Fibroblast of peridontal ligament (primary cell): ENCODE measurements at regions not wholly inside any gene's neighbourhood (a gene's known extent, or its start where the extent isn't known, plus 50 kb on each side); places are given as distances from the start of the nearest gene placed in this dataset.

Experiments used
- DNase-seq: peaks from one replicate; pipeline ENCODE4 v3.0.0-alpha.2; 2010; ENCODE audit errors: extremely low read depth

DNA sequence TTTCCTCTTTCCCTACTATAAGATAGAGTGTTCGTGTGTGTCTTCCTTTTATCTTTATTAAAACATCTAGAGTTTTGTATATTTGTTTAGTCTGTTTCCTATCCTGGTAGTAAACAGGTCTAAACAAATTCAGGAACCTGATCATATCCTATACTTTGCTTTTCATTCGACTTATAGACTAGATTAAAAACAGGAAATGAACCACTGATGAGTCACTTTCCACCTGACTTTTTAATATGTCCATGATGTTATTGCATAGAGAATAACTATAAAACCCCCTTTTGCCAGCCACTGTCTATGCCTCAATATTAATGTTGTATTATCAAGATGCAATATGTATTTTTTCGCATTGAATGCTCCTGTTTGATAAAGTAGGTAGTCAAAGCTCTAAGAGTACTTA, 1794.0 kb downstream of the STIM2 start:
- no peak for DNase-seq

DNA sequence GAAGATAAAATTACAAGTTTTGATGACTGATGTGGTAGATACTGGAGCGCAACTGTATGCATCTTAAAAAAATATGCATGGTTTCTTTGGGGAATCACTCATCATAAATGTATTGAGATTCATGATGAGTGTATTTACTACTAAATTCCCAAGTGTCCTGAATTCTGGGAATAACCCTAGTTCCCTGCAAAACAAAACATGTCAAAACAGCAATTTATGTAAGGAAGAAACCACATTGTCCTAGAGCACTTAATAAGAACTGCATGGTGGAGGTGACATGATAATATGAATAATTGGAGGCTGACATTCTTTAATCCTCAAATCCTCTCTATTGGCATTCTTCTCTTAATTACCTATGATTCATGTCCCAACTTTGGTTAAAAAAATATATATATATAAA, 1804.7 kb downstream of the STIM2 start:
- DNase-seq, result no peak

DNA sequence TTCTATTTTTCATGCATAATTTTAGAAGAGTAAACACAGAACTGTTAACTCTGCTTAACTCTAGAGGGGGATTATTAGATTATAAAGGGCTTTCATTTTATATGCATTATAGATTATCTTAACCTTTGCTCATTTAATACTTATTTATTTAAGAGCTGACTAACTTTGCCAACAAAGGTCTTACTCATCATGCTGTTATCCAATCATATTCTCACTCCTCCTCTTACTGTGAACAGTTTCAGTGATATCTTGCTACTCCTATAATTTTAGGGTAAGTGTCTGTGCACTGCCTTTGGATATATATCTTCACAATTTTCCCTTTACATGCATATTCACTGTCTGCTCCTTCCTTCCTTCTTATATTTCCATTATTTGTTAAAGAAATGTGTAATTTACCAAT, 1814.9 kb downstream of the STIM2 start:
- DNase-seq, result peak; percentile 2

DNA sequence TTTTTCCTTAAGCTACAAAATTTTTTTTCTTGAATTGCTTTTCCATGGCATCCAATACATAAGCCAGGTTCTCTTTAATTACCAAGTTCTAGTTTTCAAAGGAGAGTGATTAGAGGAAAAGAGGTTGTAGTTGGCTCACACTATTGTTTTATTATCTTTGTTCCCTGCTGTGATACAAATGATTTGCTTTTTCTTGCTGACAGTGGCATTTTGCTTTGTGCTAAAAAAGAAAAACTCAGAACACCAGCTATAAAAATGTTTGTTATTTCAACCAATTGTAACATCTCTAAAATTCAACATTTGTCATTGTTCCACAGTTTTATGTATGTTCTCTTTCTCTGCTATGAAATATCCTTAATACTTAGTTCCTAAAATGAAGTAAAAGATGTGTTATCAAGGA, 1817.2 kb downstream of the STIM2 start:
- DNase-seq, result no peak

DNA sequence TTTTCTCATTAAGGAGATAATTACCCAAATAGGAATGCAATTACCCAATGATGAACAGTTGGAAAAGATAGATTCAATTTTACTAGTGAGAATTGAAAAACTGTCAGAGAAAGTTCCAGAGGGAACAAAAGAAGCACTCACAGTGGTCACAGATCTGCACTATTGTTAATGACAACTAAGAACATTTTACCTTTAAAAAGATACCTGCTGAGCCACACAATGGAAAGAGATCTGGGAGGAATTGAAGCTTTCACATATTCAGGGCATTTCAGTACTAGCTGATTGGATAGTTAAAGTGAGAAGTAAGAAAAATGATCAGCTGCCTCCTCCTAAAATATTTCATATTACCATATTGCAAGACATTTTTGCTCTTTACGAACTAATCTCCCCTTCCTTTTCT, 1822.2 kb downstream of the STIM2 start:
- no peak for DNase-seq

DNA sequence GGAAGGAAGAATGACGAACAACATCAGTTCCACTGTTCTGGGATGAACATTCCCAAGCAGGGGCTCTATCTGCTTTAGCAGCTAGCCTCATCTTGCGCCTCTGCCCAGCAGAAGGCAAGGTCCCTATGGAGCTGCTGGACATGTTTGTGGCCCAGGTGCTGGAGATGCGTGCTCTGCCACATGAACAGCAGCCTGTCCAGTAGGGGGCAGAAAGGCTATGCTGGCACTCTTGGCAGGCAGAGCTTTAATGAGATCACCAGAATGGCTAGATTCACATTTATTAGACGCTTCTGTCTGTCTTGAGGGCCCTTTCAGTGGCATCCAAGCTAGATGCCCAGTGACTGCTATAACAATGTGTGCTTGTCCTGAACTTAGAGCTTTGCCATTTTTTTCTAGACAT, 1826.0 kb downstream of the STIM2 start:
- DNase-seq, result no peak

DNA sequence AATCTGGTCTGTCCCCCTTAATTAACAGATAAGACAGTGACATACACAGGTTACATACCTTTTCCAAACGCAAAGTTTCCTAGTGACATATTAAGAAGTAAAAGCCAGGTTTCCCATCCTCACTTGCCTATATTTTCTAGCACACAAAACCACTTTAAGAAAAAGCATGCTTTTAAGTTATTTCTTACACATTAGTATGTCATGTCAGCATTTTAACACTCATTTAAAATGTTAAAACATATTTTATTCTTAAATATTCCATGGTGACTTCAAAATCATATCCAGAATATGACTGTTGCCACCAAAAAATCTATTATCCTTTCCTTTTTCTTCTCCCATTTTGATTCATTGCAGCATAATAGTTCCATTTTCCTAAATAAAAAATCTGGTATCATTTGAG, 1830.2 kb downstream of the STIM2 start:
- DNase-seq, result no peak

DNA sequence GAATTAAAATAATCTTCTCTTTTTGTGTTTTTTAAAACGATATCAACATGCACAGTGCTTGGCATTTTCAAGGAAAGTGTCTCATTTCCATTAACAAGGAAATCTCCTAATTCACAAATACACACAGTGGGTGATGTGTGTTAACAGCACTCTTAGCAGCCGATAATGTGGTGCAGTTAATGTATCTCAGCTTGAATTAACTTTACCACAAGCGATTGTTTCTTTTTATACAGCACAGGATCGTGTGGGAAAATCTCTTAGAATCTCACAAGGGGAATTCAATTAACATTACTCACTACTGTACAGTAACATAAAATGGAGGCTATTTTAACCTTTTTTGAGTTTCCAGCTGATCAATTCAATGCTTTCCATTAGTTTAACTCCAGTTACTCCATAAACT, 1841.9 kb downstream of the STIM2 start:
- DNase-seq, result no peak

DNA sequence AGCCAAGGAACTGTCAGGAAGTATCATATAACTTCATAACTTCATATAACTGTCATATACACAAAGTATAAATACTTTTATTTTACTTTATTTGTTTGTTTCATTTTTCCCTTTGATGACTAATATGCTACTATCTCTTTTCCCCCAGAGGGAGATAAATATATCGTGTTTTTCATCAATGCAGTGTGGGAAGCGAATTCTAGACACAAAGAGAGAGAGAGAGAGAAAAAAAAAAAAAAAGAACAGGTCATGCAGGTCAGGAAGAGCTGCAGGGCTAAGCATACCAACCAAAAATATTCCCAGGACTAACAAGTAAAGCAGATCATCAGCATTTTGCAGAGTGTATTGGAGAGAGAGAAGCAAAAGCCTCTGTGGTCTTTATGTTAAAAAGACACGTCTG, 1849.2 kb downstream of the STIM2 start:
- DNase-seq, result no peak

DNA sequence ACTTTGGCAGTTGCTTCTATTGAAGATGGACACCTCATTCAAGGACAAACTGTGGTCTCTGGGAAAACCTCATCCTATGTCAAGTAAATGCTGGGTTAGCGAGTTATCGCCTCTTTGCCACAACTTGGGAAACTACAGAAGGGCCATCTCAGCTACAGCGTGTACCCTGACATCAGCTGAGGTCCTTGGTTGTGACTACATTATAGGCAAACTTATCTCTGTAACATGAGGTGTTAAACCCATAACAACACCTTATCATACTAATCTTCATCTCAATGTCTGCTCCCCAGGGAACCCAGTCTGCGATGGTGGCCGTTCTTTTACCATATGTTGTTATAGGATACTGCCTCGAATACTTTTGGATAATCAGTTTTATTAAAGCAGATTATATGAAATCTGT, 1862.7 kb downstream of the STIM2 start:
- no peak for DNase-seq

DNA sequence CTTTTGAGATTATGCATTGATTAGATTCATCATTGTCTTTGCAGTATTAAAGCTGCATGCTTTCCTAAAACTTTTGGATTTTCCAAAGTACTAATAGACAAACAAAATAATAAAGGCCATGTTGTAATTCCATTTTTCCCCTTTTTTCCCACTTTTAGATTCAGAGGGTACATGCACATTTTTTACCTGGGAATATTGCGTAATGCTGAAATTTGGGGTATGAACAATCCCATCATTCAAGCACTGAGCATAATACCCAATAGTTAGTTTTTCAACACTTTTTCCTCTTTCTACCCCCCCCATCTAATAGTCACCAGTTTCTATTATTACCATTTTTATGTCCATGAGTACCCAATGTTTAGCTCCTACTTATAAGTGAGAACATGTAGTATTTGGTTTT, 1863.6 kb downstream of the STIM2 start:
- DNase-seq, result no peak

DNA sequence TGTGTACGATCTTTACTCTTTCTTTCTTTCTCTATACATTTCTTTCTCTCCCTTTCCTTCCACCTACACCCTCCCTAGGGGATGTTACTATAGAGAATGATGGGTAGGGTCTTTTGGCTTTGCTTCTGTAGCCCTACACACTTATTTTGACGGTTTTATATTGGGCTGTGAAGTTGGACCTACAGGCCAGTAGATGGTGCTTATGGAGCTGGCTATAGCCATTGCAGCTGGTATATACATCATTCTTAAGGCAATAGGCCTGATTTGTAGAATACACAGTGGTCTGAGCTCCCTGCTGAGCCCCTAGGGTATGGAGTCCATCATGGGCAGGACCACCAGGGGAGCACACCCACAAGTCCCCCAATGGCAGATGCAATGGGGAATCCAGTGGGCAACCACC, 1869.7 kb downstream of the STIM2 start:
- no peak for DNase-seq

DNA sequence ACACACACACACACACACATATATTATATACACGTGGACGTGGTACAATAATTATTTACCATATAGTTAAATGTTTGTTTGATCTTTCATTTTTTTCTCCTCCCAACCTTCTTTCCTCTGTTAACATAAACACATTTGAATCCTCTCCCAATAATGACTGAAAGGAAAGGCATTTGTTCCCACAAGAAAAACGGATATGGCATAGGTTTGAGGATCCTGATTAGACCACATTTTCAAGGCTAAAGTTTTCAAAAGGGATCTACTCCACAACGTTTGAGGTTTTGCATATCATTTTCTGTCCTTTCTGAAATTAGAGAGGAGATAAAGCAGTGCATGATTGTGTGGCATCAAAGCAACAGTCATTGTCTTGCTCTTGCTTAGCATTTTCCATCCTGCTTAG, 1883.4 kb downstream of the STIM2 start:
- no peak for DNase-seq

DNA sequence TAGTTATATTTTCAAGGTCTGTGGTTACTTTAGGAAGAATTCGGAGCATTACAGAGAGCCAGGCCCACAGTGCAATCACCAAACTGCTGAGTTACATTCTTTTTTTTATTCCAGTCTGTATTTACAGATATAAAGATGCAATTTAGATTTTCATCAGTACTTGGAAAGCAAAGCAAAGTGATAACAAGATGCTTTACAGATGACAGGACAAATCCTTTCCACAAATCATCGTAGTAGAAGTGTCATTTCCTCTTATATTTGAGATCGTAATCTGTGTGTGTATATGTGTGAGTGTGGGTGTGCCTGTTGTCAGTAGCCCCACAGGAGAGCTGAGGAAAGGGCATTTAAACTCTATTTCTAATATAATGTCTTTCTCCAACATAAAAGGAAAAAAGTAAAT, 1893.7 kb downstream of the STIM2 start:
- no peak for DNase-seq

DNA sequence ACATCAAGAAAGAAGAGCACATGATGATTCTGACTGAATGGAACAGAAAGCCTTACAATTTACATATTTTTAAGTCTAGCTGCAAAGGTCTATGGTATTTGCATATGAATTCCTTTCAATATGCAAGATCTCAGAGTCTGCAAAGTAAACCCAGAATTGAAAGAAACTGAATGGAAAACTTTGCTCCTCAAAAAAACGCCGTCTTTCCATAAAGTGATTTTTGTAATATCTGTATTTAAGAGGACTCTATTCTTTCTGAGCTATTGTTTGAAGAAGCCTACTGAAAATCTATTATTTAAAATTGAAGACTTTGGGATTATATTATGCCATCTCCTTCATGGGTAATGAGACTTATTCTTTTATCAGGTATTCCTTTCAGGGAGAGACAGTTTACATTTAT, 1894.4 kb downstream of the STIM2 start:
- DNase-seq, result no peak

DNA sequence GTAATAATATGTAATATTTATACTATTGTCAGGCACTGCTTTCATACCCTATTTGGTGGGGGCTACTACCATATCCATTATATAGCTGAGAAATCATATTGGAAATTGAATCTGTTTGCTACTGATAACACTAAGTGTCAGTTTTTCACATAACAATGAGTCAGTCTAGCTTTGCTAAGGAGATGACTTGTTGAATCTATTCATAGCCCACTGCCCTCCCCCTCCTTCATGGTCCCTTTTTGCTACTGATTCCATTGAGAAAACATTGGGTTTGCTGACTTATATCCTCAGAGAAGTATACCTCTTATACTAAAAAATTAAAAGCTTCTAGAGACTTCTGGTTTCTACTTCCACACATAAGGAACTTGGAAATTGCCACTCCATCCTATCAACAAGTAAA, 1898.4 kb downstream of the STIM2 start:
- DNase-seq, result no peak

DNA sequence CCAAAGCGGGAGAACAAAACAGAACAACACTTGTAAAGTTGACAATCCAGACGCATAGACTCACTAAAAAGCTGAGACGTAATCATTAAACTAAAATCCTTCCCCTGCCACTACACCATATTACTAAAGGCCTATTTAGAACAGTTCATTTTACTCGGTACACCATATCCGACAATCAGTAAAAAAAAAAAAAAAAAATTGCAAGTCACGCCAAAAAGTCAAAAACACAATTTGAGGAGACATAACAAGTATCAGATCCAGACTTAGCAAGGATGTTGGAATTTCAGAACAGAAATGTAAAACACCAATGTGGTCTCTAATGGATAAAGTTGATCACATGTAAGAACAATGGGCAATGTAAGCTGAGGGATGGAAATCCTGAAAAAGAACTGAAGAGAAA, 1899.4 kb downstream of the STIM2 start:
- no peak for DNase-seq

DNA sequence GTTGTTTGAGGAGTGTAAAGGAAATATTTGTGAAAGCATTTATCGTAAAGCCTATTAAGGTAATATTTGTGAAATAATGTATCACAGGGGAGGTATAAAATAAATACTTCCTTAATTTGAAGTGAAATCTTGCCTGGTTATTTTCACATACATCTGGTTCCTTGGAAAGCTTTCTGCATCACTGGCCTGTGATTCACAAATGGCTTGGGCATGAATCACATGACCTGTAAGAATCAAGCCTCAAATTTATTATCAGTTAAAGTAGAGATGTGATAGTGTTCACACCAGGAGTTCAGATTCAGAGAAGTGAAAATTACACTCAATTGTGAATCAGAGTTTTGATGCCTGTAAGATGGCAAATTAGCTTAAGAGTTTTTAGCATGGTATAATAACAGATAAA, 1911.4 kb downstream of the STIM2 start:
- peak; percentile 8 for DNase-seq

DNA sequence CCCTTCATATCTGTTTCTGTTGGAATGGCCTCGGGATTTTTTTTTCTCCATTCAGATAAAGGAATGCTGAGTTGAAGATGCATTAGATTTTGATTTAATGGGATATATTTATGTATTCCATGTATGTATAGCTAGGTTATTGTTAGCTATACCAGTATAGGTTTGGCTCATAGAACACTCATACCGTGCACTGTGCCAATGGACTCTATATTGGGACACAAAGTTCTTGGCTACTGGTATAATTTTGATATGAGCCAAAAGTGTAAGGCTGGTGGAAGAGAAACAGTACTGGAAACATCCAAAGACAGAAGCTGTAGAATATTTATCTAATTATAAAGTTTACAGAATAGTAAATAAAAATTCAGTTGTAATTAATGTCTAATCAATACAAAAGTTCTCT, 1912.1 kb downstream of the STIM2 start:
- no peak for DNase-seq

DNA sequence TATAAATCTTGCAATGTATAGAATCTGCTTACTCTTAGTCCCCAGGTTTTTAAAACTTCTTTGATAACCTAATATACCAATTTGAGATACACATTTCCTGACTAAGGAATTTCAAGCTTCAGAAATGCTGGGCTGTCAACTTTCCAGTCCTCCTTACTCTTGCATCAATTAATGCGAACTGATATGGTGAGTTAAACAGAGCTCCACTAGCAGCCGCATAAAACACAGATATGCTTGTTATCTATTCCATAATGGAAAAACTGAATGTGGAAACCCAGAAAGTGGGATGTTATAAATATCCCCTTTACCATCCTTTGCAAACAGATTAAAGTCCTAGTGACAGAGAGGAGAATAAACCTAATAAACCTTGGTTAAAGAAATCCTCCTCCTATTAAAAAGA, 1913.7 kb downstream of the STIM2 start:
- no peak for DNase-seq

DNA sequence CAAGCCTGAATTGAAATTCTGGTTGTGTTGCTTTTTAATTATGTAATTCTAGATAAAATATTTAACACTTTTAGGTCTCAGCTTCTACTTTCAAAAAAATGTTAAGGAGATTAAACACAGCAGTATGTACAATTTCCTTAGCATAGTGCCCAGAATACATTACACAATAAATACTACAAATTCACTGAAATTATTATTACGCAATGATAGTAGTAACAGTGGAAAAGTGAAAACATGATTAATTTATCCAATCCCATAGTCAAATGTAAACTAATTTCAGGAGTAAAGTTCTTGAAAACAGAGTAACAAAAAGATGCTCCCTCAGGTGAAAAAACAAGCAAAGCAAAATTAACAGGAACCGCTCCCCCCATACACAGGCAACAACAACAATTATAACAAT, 1915.4 kb downstream of the STIM2 start:
- no peak for DNase-seq

DNA sequence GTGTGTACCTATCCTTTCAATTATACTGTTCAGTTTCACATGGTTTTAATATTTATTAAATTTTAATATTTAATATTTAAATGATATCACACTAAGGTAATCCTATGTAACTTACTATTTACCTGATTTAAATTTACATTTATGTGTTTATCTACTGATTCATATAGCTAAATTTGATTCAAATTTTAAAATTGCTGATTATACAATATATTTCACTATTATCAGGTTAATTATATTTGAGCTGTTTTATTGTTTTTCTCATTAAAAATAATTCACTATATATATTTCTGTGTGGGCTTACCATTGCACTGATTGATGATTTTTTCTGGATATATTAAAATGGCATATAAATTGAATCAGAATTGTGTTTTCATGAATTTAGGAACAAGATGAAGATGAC, 1923.5 kb downstream of the STIM2 start:
- no peak for DNase-seq

DNA sequence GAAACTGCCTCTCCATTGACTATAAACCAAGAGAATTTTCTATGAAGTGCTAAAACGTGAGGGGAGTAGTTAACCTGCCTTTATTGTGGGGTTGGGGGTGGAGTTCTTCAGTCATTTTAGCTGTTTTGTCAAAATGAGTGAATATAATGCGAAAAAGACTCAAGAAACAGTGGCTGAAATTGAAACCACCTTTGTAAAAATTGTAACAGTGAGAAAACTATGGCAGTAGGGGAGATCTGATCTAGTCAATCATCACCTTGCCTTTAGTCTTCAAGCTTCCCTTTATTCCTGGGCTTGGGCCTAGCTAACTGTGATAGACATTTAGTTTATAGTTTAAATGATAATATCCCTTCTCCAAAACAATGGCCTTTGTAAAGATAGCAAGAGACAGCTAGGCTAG, 1927.3 kb downstream of the STIM2 start:
- no peak for DNase-seq

DNA sequence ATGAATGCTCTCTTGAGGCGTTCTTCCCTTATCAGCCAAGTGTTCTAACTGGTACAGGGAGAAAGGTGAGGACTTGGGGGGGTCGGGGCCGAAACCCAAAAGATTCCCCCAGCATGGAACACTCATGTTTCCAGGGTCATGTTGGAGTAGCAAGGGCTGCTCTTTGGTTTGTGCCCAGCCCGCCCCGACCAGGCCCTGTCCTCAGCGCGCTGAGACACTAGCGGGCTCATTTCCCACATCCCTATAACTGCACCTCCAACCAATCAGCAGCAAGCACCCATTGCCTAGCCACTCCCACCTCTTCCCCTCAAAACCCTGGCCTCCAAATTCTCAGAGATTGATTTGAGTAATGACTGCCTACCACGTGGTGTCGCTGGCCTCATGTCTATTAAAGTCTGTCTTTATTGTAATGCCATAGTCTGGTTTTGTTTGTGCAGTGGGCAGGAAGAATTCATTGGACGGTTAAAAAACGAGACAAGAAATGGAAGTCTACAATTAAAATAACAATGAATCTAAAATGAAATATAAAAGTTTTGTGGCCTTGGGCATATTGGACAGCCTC, 1928.4 kb downstream of the STIM2 start:
- no peak for DNase-seq
